ENCODE measurements at regions not wholly inside any gene's neighbourhood (a gene's known extent, or its start where the extent isn't known, plus 50 kb on each side); places are given as distances from the start of the nearest gene placed in this dataset.

- H3K4me3 ChIP-seq, result no peak overlapping the region
- no peaks in the 10 kb centered on the region for H3K79me2 ChIP-seq (ENCODE audit: control insufficient read depth, insufficient read depth, low read length)
- H3K9me3 ChIP-seq (replicated peaks; ENCODE audit: control insufficient read depth, insufficient read depth, low read depth, low read length), result no peaks in the 10 kb centered on the region
- in situ Hi-C loops (cut with MboI) (no loop called here), intact Hi-C loops (cut with micrococcal nuclease) (loop anchor here (10.0 kb wide), 1 partner anchor 79 kb away; the partner anchor contains the start of gene FAM204A)
- H4K20me1 ChIP-seq (replicated peaks; ENCODE audit: control insufficient read depth, insufficient read depth, low read length), result no peaks in the 10 kb centered on the region
- ATAC-seq, result peak; percentile 98
- no peaks in the 10 kb centered on the region for H3K4me1 ChIP-seq (replicated peaks in 1 of 2; ENCODE audit: control insufficient read depth in 2 of 2, insufficient read depth in 2 of 2, low read length in 2 of 2)
- ChIA-PET POLR2A (interaction anchor here (0.7 to 1.0 kb wide), 2 partner anchors 10 to 77 kb away, joined by 3 read pairs; no protein-coding TSS in a partner anchor), CTCF (ENCODE audit: low intra/inter-chr PET ratio) (interaction anchor here (0.6 to 0.8 kb wide), 2 partner anchors 14 to 927 kb away, joined by 3 to 4 read pairs; no protein-coding TSS in a partner anchor)
- no peak overlapping the region for H3K9ac ChIP-seq (ENCODE audit: insufficient read depth in 1 of 2, low read depth in 2 of 2, low read length in 2 of 2)
- DNase-seq (ENCODE audit: extremely low read depth in 1 of 4, low spot score in 3 of 4), result peak; percentile 55 to 79 (median 64)
- no peaks in the 10 kb centered on the region for H3K9me1 ChIP-seq (ENCODE audit: control insufficient read depth, insufficient read depth, low read length)
- FAIRE-seq, result peak; percentile 59
- no peak overlapping the region for H3K4me2 ChIP-seq (ENCODE audit: insufficient read depth, low read length)
- 5% methylated on average over 15 of the region's 15 CpGs for WGBS (ENCODE audit: insufficient coverage, low coverage, missing lambda C conversion rate)
- peak overlapping the region; percentile 31; the same call in 1 of the 2 replicates for H2AFZ ChIP-seq (ENCODE audit: low read depth, low read length)
- H3K27me3 ChIP-seq (ENCODE audit: control insufficient read depth in 2 of 2, insufficient read depth in 2 of 2, low read length in 2 of 2), result peaks cover 0 to 5% of the 10 kb centered on the region in 2 experiments; a peak in 1 of 5 replicates
- no peaks in the 10 kb centered on the region for H3K36me3 ChIP-seq (ENCODE audit: control insufficient read depth, insufficient read depth, low read length)
- H3K27ac ChIP-seq (ENCODE audit: extremely low read depth, low read depth, low read length), result no peak overlapping the region
- no TSS peak for BruUV-seq (replicated peaks)
- TF ChIP-seq CTBP1 (IDR thresholded peaks at IDR 0.05; ENCODE audit: borderline replicate concordance) (peak; percentile 40; the same call in 1 of the 2 replicates), RAD21 (CRISPR knock-in tag; conservative IDR thresholded peaks at IDR 0.05 in 1 of 2, IDR thresholded peaks at IDR 0.05 in 1 of 2) (peak; percentile 47 to 72), TCF7L2 (IDR thresholded peaks at IDR 0.05; ENCODE audit: low read depth, low read length) (peak; percentile 81; the same call in 1 of the 2 replicates), XRCC5 (IDR thresholded peaks at IDR 0.05; ENCODE audit: low read depth, low read length) (no peak), SMARCC2 (IDR thresholded peaks at IDR 0.05; ENCODE audit: low read depth) (no peak), STAT5B (CRISPR knock-in tag; IDR thresholded peaks at IDR 0.05) (no peak), NR1H2 (CRISPR knock-in tag; IDR thresholded peaks at IDR 0.05) (no peak), CEBPB (tag; IDR thresholded peaks at IDR 0.05) (peak; percentile 89), TRIM24 (IDR thresholded peaks at IDR 0.05) (no peak), CTCF (IDR thresholded peaks at IDR 0.05 in 2 of 3, conservative IDR thresholded peaks at IDR 0.05 in 1 of 3; ENCODE audit: insufficient read depth in 2 of 3, low read depth in 1 of 3, low read length in 3 of 3) (peak; percentile 72 to 79 (median 77)), TCF7 (IDR thresholded peaks at IDR 0.05; ENCODE audit: borderline replicate concordance) (peak; percentile 96), ZNF41 (CRISPR knock-in tag; conservative IDR thresholded peaks at IDR 0.05) (no peak), SLC30A9 (CRISPR knock-in tag; IDR thresholded peaks at IDR 0.05) (no peak), ZFPM2 (CRISPR knock-in tag; IDR thresholded peaks at IDR 0.05) (no peak)
Observed at GRCh38 chr10:118423800-118424442, 81.8 kb upstream of the FAM204A start.

Measured in K562 (cell line).